HG03575 (cell line): ENCODE measurements at regions not wholly inside any gene's neighbourhood (a gene's known extent, or its start where the extent isn't known, plus 50 kb on each side); places are given as distances from the start of the nearest gene placed in this dataset.
"Not testable (repeated sequence)": the region's sequence is repeated elsewhere in the genome, so short reads cannot be mapped to it uniquely, and the experiment has no call there.

ENCODE experiments used
- ATAC-seq: cut with Tn5 transposase; IDR thresholded peaks from one replicate; pipeline ENCODE4 v1.9.1; 2021; ENCODE audit not compliant: unreplicated experiment, insufficient number of reproducible peaks, low FRiP score; ENCODE audit errors: extremely low read depth

DNA sequence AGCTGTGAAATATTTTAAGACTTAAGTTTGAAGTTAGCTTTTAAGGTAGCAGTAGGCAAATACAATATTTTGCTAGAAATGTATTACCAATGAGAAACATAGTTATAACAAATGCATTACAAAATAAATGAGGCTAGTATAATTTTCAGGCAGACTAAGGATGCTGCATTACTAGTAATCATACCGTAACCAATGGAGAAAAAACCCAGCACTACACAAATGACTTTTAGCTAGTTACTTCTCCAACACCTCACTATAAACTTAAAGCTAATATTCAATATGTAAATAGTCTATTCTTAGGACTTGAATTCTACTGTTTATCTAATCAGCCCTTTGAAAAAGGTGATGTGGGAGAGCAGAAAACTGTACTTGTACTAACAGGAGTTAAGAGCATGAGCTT lies 285.3 kb upstream of the KLF14 start:
- ATAC-seq = no peak

DNA sequence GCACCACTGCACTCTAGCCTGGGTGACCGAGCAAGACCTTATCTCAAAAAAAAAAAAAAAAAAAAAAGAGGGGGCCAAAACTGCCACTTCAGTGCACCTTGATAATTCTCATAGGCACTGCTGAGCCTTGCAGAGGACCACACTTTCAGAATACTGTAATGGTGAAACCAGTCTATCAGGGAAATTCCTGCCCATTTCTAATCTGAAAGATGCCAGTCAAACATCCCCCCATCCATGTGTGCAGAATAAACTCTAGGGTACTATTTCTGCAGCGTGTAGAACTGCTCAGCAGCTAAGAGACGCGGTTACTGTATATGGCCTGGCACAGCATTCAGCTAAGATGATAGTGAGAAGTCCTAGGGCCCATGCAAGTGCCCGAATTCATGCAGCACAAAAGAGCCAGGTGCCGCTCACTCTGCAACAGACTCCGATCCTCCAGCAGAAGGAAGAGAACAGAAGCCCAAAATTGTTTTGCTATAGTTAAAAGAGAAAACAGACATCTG lies 286.8 kb upstream of the KLF14 start:
- peak; percentile 40 for ATAC-seq

DNA sequence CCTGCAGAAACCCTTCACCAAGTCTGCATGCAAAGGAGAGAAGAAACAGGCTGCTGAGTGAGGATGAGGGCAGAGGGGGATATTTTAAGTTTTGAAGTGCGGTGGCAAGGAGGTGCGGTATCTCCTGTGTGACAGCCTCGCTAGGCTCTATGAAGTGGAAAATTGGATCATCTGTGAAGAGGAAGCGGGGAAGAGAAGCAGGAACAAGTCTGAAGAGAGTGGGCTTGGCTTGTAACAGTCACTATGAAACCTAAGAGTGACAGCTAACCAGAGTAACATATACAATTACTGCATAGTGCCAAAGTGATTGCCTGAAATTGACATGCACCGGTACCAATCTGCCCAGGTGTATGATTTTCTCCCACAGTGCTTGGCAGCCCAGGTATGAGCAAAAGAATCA lies 287.5 kb upstream of the KLF14 start:
- peak; percentile 21 for ATAC-seq

DNA sequence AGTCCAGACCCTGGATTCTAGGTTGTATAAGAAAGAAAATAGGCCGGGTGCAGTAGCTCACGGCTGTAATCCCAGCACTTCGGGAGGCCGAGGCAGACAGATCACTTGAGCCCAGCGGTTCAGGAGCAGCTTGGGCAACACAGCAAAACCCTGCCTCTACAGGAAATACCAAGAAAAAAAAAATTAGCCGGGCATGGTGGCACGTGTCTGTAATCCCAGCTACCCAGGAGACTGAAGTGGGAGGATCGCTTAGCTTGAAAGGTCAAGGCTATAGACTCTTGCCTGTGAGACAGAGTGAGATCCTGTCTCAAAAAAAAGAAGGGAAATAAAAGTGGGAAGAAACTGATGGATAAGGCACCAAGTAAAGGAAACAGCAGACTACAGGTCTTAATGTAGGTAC lies 287.9 kb upstream of the KLF14 start:
- ATAC-seq = no peak

DNA sequence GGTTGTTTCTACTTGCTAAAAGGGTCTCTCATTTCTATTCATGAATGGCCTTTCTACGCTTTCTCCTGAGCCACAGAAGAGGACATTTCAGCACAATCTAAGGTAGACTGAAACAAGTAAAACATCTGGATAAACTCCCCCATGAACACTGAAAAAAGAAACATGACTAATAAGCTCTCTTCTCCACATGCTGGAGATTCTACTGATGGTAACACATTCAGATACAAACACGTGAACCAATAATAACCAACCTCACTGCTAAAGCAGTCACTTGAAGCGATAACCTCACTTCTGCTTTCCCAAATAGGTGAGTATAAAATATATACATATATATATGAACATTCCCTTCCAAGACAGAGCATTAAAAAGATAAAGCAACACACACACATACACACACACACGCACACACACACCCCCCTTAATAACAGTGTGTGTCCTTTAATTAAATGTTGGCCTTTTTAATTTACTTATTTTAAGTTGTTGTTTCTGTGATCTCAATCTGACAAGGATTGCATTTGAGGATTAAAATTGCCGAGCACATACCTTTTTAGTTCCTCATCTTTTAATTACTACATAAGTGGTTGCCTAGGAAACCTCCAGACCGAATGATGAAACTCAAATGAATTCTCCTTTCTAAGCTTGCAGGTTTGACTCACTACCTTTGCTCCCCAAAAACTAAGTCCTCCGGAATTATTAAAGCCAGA lies 292.4 kb upstream of the KLF14 start:
- no peak for ATAC-seq

DNA sequence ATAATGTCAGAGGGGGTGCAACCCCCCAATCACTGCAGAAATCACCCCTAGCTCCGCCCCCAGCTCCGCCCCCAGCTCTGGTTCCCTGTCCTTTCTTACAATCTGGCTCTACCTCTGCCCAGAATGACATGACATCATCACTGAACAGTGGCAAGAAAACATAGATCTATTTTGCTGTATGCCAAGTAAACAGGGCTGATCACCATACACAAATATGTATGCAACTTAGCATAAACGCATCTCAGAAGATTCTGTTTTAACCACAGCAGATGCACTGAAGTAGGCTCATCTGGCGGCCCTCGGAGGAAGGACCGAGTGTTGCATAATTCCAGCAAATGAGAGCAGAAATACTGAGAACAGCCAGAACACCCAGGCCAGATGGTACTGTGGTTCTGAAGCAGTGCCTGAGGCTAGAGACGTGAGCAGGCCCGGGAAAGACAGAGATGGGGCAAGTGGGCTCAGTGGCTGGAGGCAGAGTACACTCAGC lies 293.3 kb upstream of the KLF14 start:
- no peak for ATAC-seq

DNA sequence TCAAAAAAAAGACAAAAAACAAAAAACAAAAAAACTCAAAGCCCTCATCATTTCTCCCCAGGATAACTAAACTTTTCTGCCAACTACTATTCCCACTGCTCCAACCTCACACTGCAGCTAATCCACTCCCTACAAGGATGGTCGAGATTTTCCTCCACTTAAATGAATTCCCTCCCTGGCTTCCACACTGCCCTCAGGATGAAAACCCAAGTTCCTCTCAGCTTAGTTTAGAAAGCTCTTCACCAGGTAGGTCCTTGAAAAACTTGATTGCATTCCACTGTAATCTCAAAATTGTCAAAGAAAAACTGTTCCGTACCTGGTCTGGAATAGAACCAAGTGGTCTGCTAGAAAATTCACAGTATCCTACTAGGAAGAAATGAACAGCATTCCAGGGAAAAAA lies 294.3 kb upstream of the KLF14 start:
- no peak for ATAC-seq

DNA sequence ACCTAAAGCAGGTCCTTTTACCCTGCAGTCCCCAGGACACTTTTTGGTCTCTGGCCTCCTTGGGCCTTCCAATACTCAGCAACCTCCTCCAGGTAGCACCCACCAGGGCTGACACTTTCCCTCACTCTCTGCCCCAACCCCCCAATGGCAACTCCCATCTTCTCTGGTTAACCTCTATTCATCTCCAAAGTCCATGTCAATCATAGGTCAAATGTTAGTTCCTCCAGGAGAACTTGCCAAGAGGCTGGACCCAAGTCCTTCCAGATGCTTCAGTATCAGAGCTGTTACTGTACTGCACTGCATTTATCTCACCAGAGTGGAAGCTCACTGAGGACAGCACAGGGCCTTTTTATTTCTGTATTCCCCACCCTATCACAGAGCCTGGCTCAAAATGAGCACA lies 295.0 kb upstream of the KLF14 start:
- ATAC-seq = no peak

DNA sequence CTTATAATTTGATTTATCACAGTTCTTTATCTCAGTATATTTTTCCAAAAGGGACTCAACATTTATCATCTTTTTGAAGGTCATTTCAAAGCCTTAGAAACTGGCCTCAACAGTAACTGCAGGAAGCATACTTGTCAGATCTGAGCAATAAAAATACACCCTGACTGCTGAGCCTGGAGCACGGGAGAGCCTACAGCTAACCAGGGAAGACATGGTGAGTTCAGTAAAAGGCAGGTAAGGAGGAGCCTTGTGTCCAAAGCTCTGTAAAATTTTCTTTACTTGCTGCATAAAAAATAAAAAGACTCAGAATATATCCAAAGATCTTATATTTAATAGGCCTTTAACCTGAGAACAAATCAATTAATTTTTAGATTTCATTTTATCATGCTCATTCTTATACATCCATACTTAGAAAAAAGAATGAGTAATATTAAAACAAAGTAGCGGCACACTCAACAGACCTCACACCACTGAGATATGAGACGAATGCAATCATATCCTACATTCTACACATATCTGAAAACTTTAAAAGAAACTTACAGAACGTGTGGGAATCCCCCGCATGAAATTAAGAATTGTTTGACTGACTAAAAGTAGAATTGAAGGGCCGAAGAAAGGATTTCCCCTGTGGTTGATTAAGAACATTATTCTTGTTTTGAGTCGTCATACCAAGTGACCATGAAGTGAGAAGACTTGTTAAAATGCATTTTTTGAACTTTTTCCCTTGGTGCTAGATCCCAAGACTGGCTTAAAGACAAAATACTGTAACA lies 296.4 kb upstream of the MKLN1 start:
- ATAC-seq = peak; percentile 57

DNA sequence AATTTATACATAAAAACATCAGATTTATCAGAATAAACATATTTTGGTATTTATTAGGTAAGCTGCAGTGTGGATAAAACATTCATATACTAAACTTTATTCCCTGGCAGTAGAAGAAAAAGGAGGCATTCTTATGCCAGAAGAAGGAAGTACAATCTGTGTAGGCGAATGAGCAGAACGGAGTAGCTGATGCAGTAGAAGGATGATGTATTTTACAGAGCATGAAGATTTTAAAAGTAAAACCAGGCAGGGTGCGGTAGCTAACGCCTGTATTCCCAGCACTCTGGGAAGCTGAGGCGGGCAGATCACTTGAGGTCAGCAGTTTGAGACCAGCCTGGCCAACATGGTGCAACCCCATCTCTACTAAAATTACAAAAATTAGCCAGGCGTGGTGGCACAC lies 294.9 kb upstream of the MKLN1 start:
- no peak for ATAC-seq

DNA sequence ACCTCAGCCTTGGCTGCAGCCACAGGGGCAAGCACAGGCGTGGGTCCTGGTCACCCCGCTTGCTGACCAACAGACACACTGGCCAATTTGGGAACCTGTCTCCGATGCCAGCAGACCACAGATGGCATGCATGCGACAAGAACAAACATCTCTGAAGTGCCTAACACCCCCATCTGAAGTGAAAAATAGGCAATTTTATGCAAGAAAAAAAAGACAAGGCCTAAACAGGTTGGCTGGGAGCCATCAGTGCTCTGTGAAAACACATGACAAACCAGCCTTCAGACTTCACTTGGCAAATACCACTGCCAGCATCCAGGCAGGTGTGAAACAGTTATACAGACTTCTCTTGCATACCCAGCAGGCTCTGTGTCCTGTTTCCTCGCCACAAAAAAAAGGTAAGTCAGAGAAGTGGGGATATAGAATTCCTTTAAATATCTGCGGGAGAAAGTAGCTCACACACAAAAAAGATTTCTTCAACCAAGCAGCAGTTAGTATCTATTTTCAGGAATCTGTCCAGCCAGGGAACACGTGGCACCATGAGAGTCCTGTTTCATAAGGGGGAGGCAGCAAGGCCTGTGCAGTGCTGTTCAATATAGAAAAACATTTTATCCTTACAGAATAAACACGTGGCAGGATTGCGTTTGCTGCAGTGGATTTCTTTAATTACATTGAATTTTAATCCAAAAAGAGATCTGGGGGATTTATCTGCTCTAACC lies 293.4 kb upstream of the MKLN1 start:
- ATAC-seq = no peak

DNA sequence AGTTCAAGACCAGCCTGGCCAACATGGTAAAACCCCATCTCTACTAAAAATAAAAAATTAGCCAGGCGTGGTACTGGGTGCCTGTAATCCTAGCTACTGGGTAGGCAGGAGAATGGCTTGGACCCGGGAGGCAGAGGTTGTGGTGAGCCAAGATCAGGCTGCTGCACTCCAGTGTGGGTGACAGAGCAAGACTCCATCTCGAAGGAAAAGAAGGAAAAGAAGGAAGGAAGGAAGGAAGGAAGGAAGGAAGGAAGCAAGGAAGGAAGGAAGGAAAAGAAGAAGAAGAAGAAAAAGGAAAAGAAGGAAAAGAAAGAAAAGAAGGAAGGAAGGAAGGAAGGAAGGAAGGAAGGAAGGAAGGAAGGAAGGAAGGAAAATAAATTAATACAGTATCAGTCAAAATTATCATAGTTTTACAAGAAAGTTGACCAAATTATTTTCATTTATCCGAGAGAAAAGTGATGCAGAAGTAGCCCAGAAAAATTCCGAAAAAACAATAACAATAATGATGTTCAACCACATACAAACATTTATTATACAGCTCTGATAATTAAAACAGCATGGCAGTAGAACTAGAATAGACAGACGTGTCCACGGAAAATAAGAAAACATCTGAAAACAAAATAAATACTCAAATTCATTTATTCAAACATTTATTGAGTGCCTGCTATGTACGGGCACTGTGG lies 292.4 kb upstream of the MKLN1 start:
- ATAC-seq = no peak

DNA sequence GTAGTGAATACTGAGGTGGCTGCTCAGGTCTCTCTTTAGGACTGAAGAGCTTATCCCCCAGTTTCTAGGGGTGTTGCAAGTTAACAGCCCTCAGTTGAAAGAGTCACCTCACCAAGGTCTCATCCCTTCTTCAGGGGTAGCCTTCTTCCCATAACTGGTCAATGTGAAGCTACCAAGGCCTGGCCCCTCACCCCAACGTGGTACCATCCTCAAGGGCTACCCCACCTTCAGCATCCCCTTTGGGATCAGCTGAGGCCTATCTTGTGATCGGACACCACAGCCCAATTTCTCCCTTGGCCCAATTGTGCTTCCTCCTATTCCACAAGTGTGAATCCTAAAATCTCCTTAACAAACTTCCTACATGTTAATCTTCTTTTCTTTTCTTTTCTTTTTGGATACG lies 289.5 kb upstream of the MKLN1 start:
- ATAC-seq = no peak

DNA sequence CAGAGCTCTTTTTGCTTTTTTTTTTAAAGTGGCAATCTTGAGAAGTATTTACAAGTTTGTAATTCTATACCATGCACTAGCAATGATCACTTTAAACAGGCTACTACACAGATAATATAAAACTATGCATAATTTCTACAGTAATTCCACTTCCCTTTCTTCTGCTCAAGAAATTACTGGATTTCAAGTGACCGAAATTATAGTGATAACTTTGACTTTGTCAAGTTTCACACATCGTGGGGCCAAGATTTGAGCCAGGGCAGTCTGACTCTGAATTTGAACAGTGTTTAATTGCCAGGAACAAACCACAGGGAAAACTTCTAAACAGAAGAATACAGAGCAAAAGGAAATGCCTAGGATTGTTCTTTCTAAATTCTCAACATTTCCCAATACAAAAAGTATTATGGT lies 288.3 kb upstream of the MKLN1 start:
- ATAC-seq = no peak

DNA sequence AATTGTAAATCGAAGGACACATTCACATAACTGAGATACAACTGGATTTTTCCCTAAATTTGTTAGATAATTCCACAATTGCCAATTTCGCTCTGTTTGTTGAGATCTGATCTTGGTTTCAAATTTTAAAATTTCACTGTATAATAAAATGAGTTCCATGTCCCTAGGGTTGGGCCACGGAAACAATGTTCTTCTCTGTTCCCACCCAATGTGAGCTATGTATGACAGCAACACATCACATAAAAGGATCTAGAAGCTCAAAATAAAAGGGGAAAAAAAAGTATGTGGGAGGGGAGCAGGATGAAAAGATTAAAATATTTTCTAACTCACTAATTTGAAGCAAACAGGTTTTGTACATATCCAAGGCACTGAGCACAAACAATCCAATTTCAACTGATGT lies 287.8 kb upstream of the MKLN1 start:
- no peak for ATAC-seq

DNA sequence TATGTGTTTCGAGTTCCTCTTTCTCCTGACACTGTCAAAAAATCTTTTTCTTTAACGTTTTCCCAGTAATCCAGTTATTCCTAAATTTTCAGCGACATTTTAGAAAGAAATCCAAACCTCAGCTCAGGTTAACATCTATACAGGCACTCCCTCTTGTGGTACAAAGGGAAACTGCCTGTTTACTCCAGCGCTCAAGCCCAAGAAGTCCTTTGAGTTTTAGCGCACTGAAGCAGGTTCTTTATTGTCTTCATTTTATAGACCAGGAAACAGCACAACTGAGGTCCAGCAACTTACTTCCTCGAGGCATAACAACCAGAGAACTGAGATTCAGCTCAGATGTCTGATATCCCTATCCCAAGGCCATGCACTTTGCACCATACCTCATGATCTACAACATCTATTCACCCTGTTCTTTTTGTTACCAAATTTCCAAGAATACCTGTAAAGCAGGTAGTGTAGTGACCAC lies 287.2 kb upstream of the MKLN1 start:
- no peak for ATAC-seq

DNA sequence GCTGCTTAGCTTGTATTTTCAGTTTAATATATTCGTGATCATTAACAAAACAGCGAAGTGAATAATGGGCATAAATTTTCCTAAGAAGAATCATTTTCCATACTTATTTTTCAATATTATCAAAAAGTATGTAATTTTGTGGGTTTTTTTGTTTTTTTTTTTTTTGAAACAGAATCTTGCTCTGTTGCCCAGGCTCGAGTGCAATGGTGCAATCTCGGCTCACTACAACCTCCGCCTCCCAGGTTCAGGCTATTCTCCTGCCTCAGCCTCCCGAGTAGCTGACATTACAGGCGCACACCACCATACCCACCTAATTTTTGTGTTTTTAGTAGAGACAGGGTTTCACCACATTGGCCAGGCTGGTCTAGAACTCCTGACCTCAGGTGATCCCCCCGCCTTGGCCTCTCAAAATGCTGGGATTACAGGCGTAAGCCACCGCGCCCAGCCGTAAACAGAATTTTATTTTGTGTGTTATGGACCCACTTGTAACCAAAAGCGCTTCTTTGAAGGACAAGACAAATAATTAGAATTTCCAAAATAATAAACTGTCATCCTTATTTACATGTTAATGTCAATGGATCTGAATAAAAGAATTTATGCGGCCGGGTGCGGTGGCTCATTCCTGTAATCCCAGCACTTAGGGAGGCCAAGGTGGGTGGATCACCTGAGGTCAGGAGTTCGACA lies 286.5 kb upstream of the MKLN1 start:
- ATAC-seq = not testable (repeated sequence)

DNA sequence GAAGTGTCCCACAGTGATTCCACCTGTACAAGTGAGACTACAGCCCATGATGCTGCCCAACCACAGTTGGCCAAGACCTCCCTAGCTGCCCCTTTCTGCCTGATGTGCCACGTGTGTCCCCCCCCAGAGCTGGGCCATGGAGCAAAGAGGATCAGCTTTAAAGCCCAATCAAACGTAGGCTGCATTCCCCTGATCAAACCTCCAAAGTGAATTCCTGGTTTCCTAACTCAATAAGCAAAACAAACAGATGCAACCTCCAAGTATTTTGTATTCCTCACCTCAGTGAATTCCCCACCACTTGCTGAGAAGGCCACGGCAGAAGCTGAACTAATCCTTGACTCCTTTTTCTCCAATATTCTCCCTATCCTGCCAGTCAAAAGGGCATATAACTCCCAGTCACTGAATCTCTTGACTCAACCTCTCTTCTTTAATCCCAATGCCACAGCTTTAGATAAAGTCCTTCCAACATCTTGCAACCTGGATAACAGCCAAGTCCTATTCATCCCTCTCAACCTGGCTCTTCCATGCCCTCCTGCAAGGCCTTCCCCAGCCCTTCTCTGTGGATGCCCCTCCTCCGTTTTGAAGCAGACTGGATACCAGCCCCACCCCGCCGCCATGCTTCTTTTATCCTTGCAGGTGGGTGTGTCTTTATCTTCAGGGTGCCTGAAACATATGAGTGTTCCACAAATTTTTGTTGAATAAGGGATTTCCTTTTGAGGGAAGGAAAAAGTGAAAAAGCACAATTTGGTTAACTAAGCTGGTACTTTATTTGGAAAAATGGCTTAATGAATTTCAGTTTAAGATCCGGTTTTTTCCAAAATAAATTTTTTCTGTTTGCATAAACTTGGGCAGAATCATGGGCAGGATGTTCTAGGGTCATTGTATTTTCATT lies 285.2 kb upstream of the MKLN1 start:
- no peak for ATAC-seq
